ENCODE measurements at regions not wholly inside any gene's neighbourhood (a gene's known extent, or its start where the extent isn't known, plus 50 kb on each side); places are given as distances from the start of the nearest gene placed in this dataset.

- DNase-seq: no peak
- no peak for TF ChIP-seq CTCF (IDR thresholded peaks at IDR 0.05)
- no peaks in the 10 kb centered on the region for H3K9me3 ChIP-seq
- H3K27me3 ChIP-seq: no peaks in the 10 kb centered on the region
- H3K4me3 ChIP-seq: no peak overlapping the region
- ATAC-seq: no peak
- no peak overlapping the region for H3K27ac ChIP-seq
- intact Hi-C loops (cut with DNase I): no loop called here
- no peaks in the 10 kb centered on the region for H3K36me3 ChIP-seq
- H3K4me1 ChIP-seq: no peaks in the 10 kb centered on the region
Observed at GRCh38 chr2:9744256-9745004, 98.8 kb upstream of the TAF1B start.

GRCh38 chr2:9745153-9745899 is 97.9 kb upstream of the TAF1B start:
- DNase-seq (no peak), ATAC-seq (peak; percentile 37)
- Histone ChIP-seq H3K4me3 (no peak overlapping the region), H3K27me3 (no peaks in the 10 kb centered on the region), H3K4me1 (no peaks in the 10 kb centered on the region), H3K27ac (no peak overlapping the region), H3K9me3 (no peaks in the 10 kb centered on the region), H3K36me3 (no peaks in the 10 kb centered on the region)
- intact Hi-C loops (cut with DNase I): no loop called here
- TF ChIP-seq CTCF (IDR thresholded peaks at IDR 0.05): no peak

- TF ChIP-seq CTCF (IDR thresholded peaks at IDR 0.05): no peak
- ATAC-seq: no peak
- Histone ChIP-seq H3K4me3 (no peak overlapping the region), H3K27me3 (no peaks in the 10 kb centered on the region), H3K4me1 (no peaks in the 10 kb centered on the region), H3K36me3 (no peaks in the 10 kb centered on the region), H3K27ac (no peak overlapping the region), H3K9me3 (no peaks in the 10 kb centered on the region)
- no peak for DNase-seq
- intact Hi-C loops (cut with DNase I): no loop called here
Observed at GRCh38 chr2:9747396-9747795, 95.9 kb upstream of the TAF1B start.

GRCh38 chr2:9748577-9748976 is 94.7 kb upstream of the TAF1B start:
- intact Hi-C loops (cut with DNase I): no loop called here
- H3K9me3 ChIP-seq: no peaks in the 10 kb centered on the region
- H3K4me3 ChIP-seq: no peak overlapping the region
- no peaks in the 10 kb centered on the region for H3K36me3 ChIP-seq
- peaks cover 0 to 3% of the 10 kb centered on the region in 2 donors for H3K27me3 ChIP-seq
- no peak for TF ChIP-seq CTCF (IDR thresholded peaks at IDR 0.05)
- DNase-seq: no peak
- H3K27ac ChIP-seq: no peak overlapping the region
- ATAC-seq: no peak
- H3K4me1 ChIP-seq: peaks cover 5 to 10% of the 10 kb centered on the region in 2 donors

GRCh38 chr2:9749546-9750223 is 93.6 kb upstream of the TAF1B start:
- Histone ChIP-seq H3K27me3 (peaks cover 0 to 15% of the 10 kb centered on the region in 2 donors), H3K27ac (no peak overlapping the region), H3K36me3 (no peaks in the 10 kb centered on the region), H3K4me3 (no peak overlapping the region), H3K4me1 (peaks cover 5 to 18% of the 10 kb centered on the region in 2 donors), H3K9me3 (no peaks in the 10 kb centered on the region)
- ATAC-seq (no peak), DNase-seq (no peak)
- intact Hi-C loops (cut with DNase I): no loop called here
- no peak for TF ChIP-seq CTCF (IDR thresholded peaks at IDR 0.05)

All from left lung (tissue), 4 donors.